ENCODE measurements at regions not wholly inside any gene's neighbourhood (a gene's known extent, or its start where the extent isn't known, plus 50 kb on each side); places are given as distances from the start of the nearest gene placed in this dataset.
"Not testable (repeated sequence)": the region's sequence is repeated elsewhere in the genome, so short reads cannot be mapped to it uniquely, and the experiment has no call there.

GRCh38 chr5:121038438-121038837 lies 574.3 kb downstream of the PRR16 start:
- 49 to 73% (median 56%) methylated on average over 4 of the region's 4 CpGs for WGBS, 4 donors
- no peak for ATAC-seq
- Histone ChIP-seq H3K36me3 (no peaks in the 10 kb centered on the region), H3K9me3 (peaks cover 0 to 8% (median 0%) of the 10 kb centered on the region in 12 donors), H3K27ac (no peak overlapping the region), H3K4me1 (no peaks in the 10 kb centered on the region), H3K4me3 (no peak overlapping the region), H3K27me3 (no peaks in the 10 kb centered on the region)
- TF ChIP-seq POLR2A (IDR thresholded peaks at IDR 0.05) (no peak), CTCF (IDR thresholded peaks at IDR 0.05) (no peak)
- DNase-seq = no peak
- intact Hi-C loops (cut with DNase I) = no loop called here

DNA sequence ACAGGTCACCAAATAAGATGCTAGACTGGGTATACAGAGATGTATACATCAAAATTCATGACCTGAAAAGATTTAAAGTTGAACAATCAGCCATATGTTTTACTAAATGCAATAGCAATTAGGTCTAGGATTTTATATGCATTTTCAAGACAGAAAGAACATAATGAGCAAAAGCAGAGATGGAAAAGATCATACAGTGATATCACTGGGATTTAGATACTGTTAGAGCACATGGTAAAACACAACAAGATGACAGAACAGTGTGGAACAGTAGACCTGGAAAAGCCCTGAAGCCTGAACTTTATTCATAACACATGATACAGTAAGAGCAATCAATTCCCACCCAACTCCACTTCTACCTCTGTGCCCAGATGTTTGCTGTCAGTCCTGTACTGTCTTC lies 585.9 kb downstream of the PRR16 start:
- DNase-seq (no peak), ATAC-seq (no peak)
- Histone ChIP-seq H3K36me3 (no peaks in the 10 kb centered on the region), H3K9me3 (no peaks in the 10 kb centered on the region), H3K27ac (no peak overlapping the region), H3K4me3 (no peak overlapping the region), H3K4me1 (no peaks in the 10 kb centered on the region), H3K27me3 (no peaks in the 10 kb centered on the region)
- no peak for TF ChIP-seq POLR2A (IDR thresholded peaks at IDR 0.05)
- no peak for TF ChIP-seq CTCF (IDR thresholded peaks at IDR 0.05)
- intact Hi-C loops (cut with DNase I) = no loop called here

- 67 to 71% (median 70%) methylated on average over 5 of the region's 5 CpGs for WGBS, 4 donors
- Histone ChIP-seq H3K9me3 (no peaks in the 10 kb centered on the region), H3K4me1 (no peaks in the 10 kb centered on the region), H3K4me3 (no peak overlapping the region), H3K36me3 (no peaks in the 10 kb centered on the region), H3K27ac (no peak overlapping the region), H3K27me3 (peaks cover 0 to 5% (median 0%) of the 10 kb centered on the region in 9 donors)
- no peak for TF ChIP-seq CTCF (IDR thresholded peaks at IDR 0.05)
- no peak for TF ChIP-seq POLR2A (IDR thresholded peaks at IDR 0.05)
- intact Hi-C loops (cut with DNase I) = no loop called here
- ATAC-seq = no peak
- no peak for DNase-seq
These were observed 589.2 kb downstream of the PRR16 start for GRCh38 chr5:121053055-121053985.

GRCh38 chr5:121055586-121055985 lies 591.5 kb downstream of the PRR16 start:
- TF ChIP-seq CTCF (IDR thresholded peaks at IDR 0.05) (no peak), POLR2A (IDR thresholded peaks at IDR 0.05) (no peak)
- H3K27ac ChIP-seq = no peak overlapping the region
- H3K9me3 ChIP-seq = no peaks in the 10 kb centered on the region
- WGBS, 4 donors = 56 to 62% (median 59%) methylated on average over 1 of the region's 1 CpG
- DNase-seq (no peak), ATAC-seq (no peak)
- intact Hi-C loops (cut with DNase I) = no loop called here
- no peaks in the 10 kb centered on the region for H3K4me1 ChIP-seq
- peaks cover 0 to 5% (median 0%) of the 10 kb centered on the region in 9 donors for H3K27me3 ChIP-seq
- H3K36me3 ChIP-seq = no peaks in the 10 kb centered on the region
- H3K4me3 ChIP-seq = no peak overlapping the region

- ATAC-seq; H3K27ac ChIP-seq; H3K36me3 ChIP-seq; H3K4me1 ChIP-seq; intact Hi-C loops (cut with DNase I); H3K27me3 ChIP-seq; DNase-seq; H3K4me3 ChIP-seq; H3K9me3 ChIP-seq: not testable (repeated sequence)
- WGBS, 4 donors = 85 to 89% (median 88%) methylated on average over 23 of the region's 23 CpGs
These were observed 600.1 kb downstream of the PRR16 start for GRCh38 chr5:121064241-121064640.

Data from heart left ventricle (tissue), 16 donors.